Adrenal gland (tissue), 9 donors: ENCODE measurements at regions not wholly inside any gene's neighbourhood (a gene's known extent, or its start where the extent isn't known, plus 50 kb on each side); places are given as distances from the start of the nearest gene placed in this dataset.

Source experiments
- DNase-seq, 7 donors: peaks; one replicate each; pipeline ENCODE4 v3.0.0-alpha.2; 2019 to 2020
- H3K27ac ChIP-seq, 5 donors: fragments of 200-600 bp; sonication (generic) in 4 of 5; 1 replicate in 3 of 5; 2 replicates in 2 of 5; pipeline versions ENCODE4 v1.5.1 to v1.8.0; 2016 to 2020; ENCODE audit warnings: mild to moderate bottlenecking in 1 of 5
- H3K27me3 ChIP-seq: fragments of 200-600 bp; 2 replicates; pipeline ENCODE4 v1.8.0; 2021
- H3K36me3 ChIP-seq, 2 donors: fragments of 200-600 bp; replicated peaks in 1 of 2; 1 replicate in 1 of 2; 2 replicates in 1 of 2; pipeline versions ENCODE4 v1.5.1 to v1.8.0; 2018 to 2022
- H3K4me1 ChIP-seq, 2 donors: fragments of 200-600 bp; replicated peaks in 1 of 2; 1 replicate in 1 of 2; 2 replicates in 1 of 2; pipeline versions ENCODE4 v1.5.1 to v1.8.0; 2018 to 2021
- H3K4me3 ChIP-seq, 4 donors: fragments of 200-600 bp; sonication (generic) in 3 of 4; one replicate each; pipeline ENCODE4 v1.5.1; 2016 to 2018
- H3K9me3 ChIP-seq, 3 donors: fragments of 200-600 bp; sonication (generic) in 1 of 3; replicated peaks in 1 of 3; 1 replicate in 2 of 3; 2 replicates in 1 of 3; pipeline versions ENCODE4 v1.5.1 to v1.8.0; 2016 to 2021
- CTCF ChIP-seq, 6 experiments: fragments of 450-650 bp in 4 of 6; fragments of 200-600 bp in 2 of 6; sonication (generic) in 1 of 6; IDR thresholded peaks; 1 replicate in 5 of 6; 2 replicates in 1 of 6; pipeline versions ENCODE4 v1.5.1 to v1.8.0; 2016 to 2021; ENCODE audit warnings: antibody characterized with exemption in 6 of 6, mild to moderate bottlenecking in 2 of 6, moderate library complexity in 1 of 6
- POLR2A ChIP-seq, 2 donors: fragments of 450-650 bp; IDR thresholded peaks; one replicate each; pipeline ENCODE4 v1.6.1; 2017; ENCODE audit warnings: antibody characterized with exemption in 2 of 2, mild to moderate bottlenecking in 2 of 2, moderate library complexity in 1 of 2
- WGBS, 4 donors: extraction: QIAGEN DNeasy Blood & Tissue Kit in 2 of 4; methylation state at CpG; one replicate each; pipeline versions ENCODE4 v1.1.5 to v1.1.7; 2013 to 2017; 5-methylcytosine and 5-hydroxymethylcytosine counted together
- intact Hi-C, 2 donors: fragments of 100-400 bp; cut with DNase I; formaldehyde crosslinking; loops; one replicate each; pipeline versions ENCODE4 v1.14.1 to v1.15.0; 2022 to 2023
- donor health status: healthy with polysubstance abuse.
- donor health status: Bipolar disorder and iron deficiency.
- donor health status: DM: yes; HTN: yes; CAD: no.
- donor health status: DM: no; HTN: no; CAD: no.
- donor health status: DM: no; HTN: no; CAD: no.

GRCh38 chr3:139226731-139227130, 117.1 kb upstream of the MRPS22 start:
- DNase-seq: no peak
- no peaks in the 10 kb centered on the region for H3K36me3 ChIP-seq
- intact Hi-C loops: no loop called here

DNA sequence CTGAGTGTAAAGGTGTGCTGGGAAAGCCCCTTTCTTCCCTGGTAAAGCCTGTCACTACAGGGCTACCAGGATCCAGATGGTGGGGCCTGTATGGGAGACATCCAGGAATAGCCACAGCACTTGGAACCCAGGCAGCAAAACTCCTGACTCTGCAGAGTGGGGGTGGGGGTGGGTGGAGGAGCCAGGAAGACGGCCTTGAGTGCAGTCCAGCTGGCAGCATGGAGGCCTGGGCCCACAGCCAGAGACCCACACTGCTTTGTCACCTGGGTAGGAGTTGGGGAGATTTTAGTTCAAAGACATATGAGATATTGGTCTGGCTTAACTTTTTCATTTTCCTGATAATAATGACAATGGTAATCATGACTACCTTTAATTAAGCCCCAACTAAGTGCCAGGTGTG, 116.7 kb upstream of the MRPS22 start:
- H3K4me1 ChIP-seq: peaks cover 15 to 16% of the 10 kb centered on the region in 2 donors
- 25 to 33% (median 29%) methylated on average over 1 of the region's 1 CpG for WGBS, 4 donors
- peak; percentile 85 to 95 (median 92) for DNase-seq
- H3K27me3 ChIP-seq: no peaks in the 10 kb centered on the region
- no peak overlapping the region for H3K4me3 ChIP-seq
- no peaks in the 10 kb centered on the region for H3K36me3 ChIP-seq
- peak overlapping the region in 3 of 5 donors; percentile 10 to 30 (median 24) for H3K27ac ChIP-seq
- intact Hi-C loops: no loop called here
- no peak for TF ChIP-seq CTCF (IDR thresholded peaks at IDR 0.05)
- no peak for TF ChIP-seq POLR2A (IDR thresholded peaks at IDR 0.05)
- no peaks in the 10 kb centered on the region for H3K9me3 ChIP-seq

More at GRCh38 chr3:139226731-139227130, 117.1 kb upstream of the MRPS22 start:
- WGBS, 4 donors: 28 to 50% (median 47%) methylated on average over 3 of the region's 3 CpGs
- Histone ChIP-seq H3K4me1 (peaks cover 15 to 16% of the 10 kb centered on the region in 2 donors), H3K27ac (peak overlapping the region in 3 of 5 donors; percentile 10 to 30 (median 24)), H3K4me3 (no peak overlapping the region), H3K27me3 (no peaks in the 10 kb centered on the region), H3K9me3 (no peaks in the 10 kb centered on the region)
- TF ChIP-seq POLR2A (IDR thresholded peaks at IDR 0.05) (no peak), CTCF (IDR thresholded peaks at IDR 0.05) (no peak)

DNA sequence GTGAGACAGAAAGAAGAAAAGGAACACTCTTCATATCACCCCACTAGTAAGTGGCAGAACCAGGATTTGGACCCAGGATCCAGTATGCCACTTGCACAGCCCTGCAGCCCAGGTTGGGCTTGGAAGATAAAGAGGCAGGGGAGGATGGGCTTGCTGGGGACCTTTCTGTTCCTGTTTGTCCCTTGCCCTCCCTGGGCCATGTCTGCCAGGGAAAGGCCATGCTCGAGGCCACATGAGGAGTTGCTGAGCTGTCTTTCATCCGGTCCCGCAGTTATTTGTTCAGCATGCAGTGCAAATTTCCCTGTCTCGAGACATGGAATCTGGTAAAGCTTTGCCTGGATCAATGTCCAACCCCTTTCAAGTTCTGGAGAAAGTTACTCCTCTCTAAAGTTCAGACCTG, 116.0 kb upstream of the MRPS22 start:
- intact Hi-C loops: no loop called here
- Histone ChIP-seq H3K9me3 (no peaks in the 10 kb centered on the region), H3K4me1 (peaks cover 15 to 16% of the 10 kb centered on the region in 2 donors), H3K36me3 (no peaks in the 10 kb centered on the region), H3K27ac (peak overlapping the region in 1 of 5 donors; percentile 55), H3K27me3 (no peaks in the 10 kb centered on the region), H3K4me3 (no peak overlapping the region)
- DNase-seq: peak in 3 of 7 donors; percentile 32 to 48 (median 32)
- 19 to 49% (median 42%) methylated on average over 4 of the region's 4 CpGs for WGBS, 4 donors
- TF ChIP-seq CTCF (IDR thresholded peaks at IDR 0.05) (no peak), POLR2A (IDR thresholded peaks at IDR 0.05) (no peak)

DNA sequence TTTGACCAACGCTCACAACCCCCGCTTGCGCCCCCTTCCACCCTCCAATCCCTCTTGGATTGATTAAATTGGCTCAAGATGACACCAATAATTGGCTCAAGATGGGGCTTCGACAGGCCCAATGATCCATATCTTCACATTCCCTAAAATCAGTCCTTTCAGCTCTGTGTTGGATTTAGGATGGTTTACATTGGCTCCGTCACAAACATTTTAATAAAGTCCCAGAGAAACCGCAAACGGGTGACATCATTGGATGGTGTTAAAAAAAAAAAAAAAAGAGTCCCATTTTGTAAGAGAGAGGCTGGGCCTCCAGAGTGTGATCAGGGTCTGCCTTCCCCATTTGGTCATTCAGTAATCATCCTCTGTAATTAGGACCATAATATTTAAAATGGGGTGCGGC, 113.4 kb upstream of the MRPS22 start:
- no peak for TF ChIP-seq POLR2A (IDR thresholded peaks at IDR 0.05)
- TF ChIP-seq CTCF (IDR thresholded peaks at IDR 0.05): no peak
- DNase-seq: no peak
- Histone ChIP-seq H3K36me3 (no peaks in the 10 kb centered on the region), H3K27ac (no peak overlapping the region), H3K4me1 (peaks cover 15 to 16% of the 10 kb centered on the region in 2 donors), H3K4me3 (no peak overlapping the region), H3K9me3 (no peaks in the 10 kb centered on the region), H3K27me3 (no peaks in the 10 kb centered on the region)
- WGBS, 4 donors: 80 to 91% (median 87%) methylated on average over 8 of the region's 8 CpGs
- intact Hi-C loops: no loop called here
